KMS-11 (cell line): ENCODE measurements at regions not wholly inside any gene's neighbourhood (a gene's known extent, or its start where the extent isn't known, plus 50 kb on each side); places are given as distances from the start of the nearest gene placed in this dataset.

Experiments
- H2AFZ ChIP-seq: fragments of 200-600 bp; sonication (generic); 2 replicates; pipeline ENCODE4 v1.6.1; 2016; ENCODE audit warnings: antibody characterized with exemption, mixed run types, low read depth
- H3K27ac ChIP-seq: fragments of 200-600 bp; sonication (generic); 2 replicates; pipeline ENCODE4 v1.6.1; 2016; ENCODE audit warnings: mild to moderate bottlenecking, mixed run types
- H3K27me3 ChIP-seq: fragments of 200-600 bp; sonication (generic); 2 replicates; pipeline ENCODE4 v1.6.1; 2017; ENCODE audit warnings: mild to moderate bottlenecking, low read depth, mixed run types, moderate library complexity; ENCODE audit not compliant: insufficient read depth
- H3K36me3 ChIP-seq: fragments of 200-600 bp; sonication (generic); 2 replicates; pipeline ENCODE4 v1.6.1; 2017; ENCODE audit warnings: mild to moderate bottlenecking, mixed run types; ENCODE audit not compliant: insufficient read depth
- H3K4me1 ChIP-seq: fragments of 200-600 bp; sonication (generic); 2 replicates; pipeline ENCODE4 v1.6.1; 2016; ENCODE audit warnings: mild to moderate bottlenecking, low read depth, mixed run types; ENCODE audit not compliant: poor library complexity, severe bottlenecking
- H3K4me2 ChIP-seq: fragments of 200-600 bp; sonication (generic); 2 replicates; pipeline ENCODE4 v1.7.0; 2016; ENCODE audit warnings: mild to moderate bottlenecking, mixed run types
- H3K4me3 ChIP-seq: fragments of 200-600 bp; sonication (generic); IDR thresholded peaks from 2 replicates; pipeline ENCODE4 v1.6.1; 2017; ENCODE audit warnings: low read depth, low read length, mixed read lengths; ENCODE audit not compliant: insufficient read depth
- H3K79me2 ChIP-seq: fragments of 200-600 bp; sonication (generic); 2 replicates; pipeline ENCODE4 v1.6.1; 2016; ENCODE audit warnings: low read depth, mixed run types; ENCODE audit not compliant: insufficient read depth
- H3K9ac ChIP-seq: fragments of 200-600 bp; sonication (generic); 2 replicates; pipeline ENCODE4 v1.6.1; 2016; ENCODE audit warnings: mild to moderate bottlenecking, mixed run types
- H4K20me1 ChIP-seq: fragments of 200-600 bp; sonication (generic); 2 replicates; pipeline ENCODE4 v1.6.1; 2016; ENCODE audit warnings: mild to moderate bottlenecking, mixed run types; ENCODE audit not compliant: insufficient read depth
- TF ChIP-seq, protein P1 (sequence below): fragments of 200-600 bp; sonication (generic); conservative IDR thresholded peaks from 2 replicates; pipeline ENCODE4 v1.6.1; 2017; ENCODE audit warnings: low read depth, mild to moderate bottlenecking, antibody characterized with exemption, low read length, moderate library complexity, mixed read lengths

DNA sequence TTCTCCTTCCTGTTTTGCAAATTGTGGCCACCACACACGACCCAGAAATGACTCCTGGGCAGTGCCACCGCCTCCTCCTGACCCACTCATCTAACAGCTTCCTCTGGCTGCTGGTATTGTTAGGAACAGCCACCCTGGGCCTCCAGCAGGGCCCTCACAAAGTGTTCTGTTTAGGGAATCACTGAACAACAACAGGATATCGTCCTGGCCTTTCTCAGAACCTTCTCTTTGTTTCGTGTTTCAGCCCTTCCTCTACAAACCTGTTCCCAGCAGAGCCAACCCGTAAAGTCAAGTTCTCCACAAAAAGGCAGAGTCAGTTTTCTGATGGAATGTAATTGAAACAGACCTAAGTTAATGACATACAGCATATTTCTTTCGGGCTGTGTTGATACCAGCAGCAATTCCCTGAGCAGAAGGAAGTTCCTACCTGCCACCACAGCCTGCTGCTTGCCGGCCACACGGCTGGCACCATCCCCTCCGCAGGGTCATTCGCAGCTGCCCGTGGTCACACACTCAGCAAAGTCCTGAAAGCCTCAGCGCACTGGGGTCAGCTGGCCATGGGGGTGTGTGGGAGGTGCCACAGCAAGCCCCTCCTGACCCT, 91.7 kb upstream of the PITRM1 start:
- no peak overlapping the region for H3K9ac ChIP-seq
- no peaks in the 10 kb centered on the region for H3K36me3 ChIP-seq
- no peak overlapping the region for H3K4me3 ChIP-seq
- no peaks in the 10 kb centered on the region for H4K20me1 ChIP-seq
- H3K4me1 ChIP-seq: no peaks in the 10 kb centered on the region
- H2AFZ ChIP-seq: no peak overlapping the region
- no peak overlapping the region for H3K27ac ChIP-seq
- no peaks in the 10 kb centered on the region for H3K27me3 ChIP-seq
- no peak overlapping the region for H3K4me2 ChIP-seq
- H3K79me2 ChIP-seq: no peaks in the 10 kb centered on the region
- TF ChIP-seq, protein P1, sequence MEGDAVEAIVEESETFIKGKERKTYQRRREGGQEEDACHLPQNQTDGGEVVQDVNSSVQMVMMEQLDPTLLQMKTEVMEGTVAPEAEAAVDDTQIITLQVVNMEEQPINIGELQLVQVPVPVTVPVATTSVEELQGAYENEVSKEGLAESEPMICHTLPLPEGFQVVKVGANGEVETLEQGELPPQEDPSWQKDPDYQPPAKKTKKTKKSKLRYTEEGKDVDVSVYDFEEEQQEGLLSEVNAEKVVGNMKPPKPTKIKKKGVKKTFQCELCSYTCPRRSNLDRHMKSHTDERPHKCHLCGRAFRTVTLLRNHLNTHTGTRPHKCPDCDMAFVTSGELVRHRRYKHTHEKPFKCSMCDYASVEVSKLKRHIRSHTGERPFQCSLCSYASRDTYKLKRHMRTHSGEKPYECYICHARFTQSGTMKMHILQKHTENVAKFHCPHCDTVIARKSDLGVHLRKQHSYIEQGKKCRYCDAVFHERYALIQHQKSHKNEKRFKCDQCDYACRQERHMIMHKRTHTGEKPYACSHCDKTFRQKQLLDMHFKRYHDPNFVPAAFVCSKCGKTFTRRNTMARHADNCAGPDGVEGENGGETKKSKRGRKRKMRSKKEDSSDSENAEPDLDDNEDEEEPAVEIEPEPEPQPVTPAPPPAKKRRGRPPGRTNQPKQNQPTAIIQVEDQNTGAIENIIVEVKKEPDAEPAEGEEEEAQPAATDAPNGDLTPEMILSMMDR: no peak

DNA sequence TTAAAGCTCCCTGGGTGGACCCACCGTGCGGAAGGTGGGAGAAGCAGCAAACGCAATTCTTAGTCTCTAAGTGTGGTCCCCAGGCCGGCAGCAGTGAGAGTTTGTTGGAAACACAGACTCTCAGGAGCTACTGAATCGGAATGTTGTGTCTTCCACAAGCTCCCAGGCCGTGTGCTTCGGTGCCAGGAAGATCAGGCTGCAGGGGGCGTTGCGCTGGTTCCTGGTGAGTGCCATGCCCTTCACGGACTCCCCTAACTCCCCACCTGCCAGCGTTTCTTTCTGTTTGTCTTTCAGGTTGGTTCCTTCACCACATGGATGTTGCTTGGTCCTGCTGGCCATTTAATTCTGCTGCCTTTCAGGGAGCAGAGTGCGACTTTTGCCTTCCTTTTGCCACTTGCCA, 91.2 kb upstream of the PITRM1 start:
- Histone ChIP-seq H3K27ac (no peak overlapping the region), H3K36me3 (no peaks in the 10 kb centered on the region), H3K79me2 (no peaks in the 10 kb centered on the region), H3K4me1 (no peaks in the 10 kb centered on the region), H3K27me3 (no peaks in the 10 kb centered on the region), H3K9ac (no peak overlapping the region), H4K20me1 (no peaks in the 10 kb centered on the region), H3K4me3 (no peak overlapping the region), H2AFZ (no peak overlapping the region), H3K4me2 (no peak overlapping the region)
- TF ChIP-seq, protein P1: no peak

DNA sequence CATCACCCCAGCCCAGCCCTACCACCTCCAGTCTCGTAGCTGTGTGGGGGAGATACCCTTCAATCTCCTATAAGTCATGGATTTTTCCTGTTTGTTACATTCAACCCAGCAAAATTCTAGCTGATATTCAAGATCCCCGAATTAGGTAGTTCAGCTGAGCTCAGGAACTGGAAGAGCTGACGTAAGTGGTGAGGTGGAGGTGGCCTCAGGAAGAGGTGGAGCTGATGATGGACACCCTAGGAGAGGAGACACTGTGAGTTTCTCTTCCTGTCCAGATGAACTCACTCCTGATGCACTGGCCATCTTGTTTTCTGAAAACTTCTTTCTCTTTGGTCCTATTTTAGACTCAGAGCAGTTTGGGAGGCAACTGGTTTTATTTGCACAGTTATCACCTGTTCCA, 90.5 kb upstream of the PITRM1 start:
- Histone ChIP-seq H3K27me3 (no peaks in the 10 kb centered on the region), H3K4me2 (no peak overlapping the region), H4K20me1 (no peaks in the 10 kb centered on the region), H3K79me2 (no peaks in the 10 kb centered on the region), H3K9ac (no peak overlapping the region), H3K4me3 (no peak overlapping the region), H3K4me1 (no peaks in the 10 kb centered on the region), H2AFZ (no peak overlapping the region), H3K36me3 (no peaks in the 10 kb centered on the region), H3K27ac (no peak overlapping the region)
- TF ChIP-seq, protein P1: no peak

DNA sequence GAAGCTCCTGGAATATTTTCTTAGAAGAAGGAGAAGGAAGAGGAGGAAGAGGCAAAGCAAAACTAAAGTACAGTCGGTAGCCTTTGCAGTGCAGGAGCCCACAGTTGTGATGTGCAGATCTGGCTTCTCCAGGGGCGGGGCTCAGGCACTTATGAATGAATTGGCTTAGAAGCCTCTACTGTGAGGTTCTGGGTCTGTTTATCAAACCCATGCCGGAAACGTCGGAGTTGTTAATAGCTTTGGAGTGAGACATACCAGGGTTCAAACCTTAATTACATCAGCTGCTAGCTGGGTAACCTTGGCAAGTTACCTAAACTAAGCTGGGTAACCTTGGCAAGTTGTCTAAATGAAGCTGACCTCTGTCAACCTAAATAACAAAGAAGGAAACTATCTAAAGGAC, 89.3 kb upstream of the PITRM1 start:
- H4K20me1 ChIP-seq: no peaks in the 10 kb centered on the region
- TF ChIP-seq, protein P1: no peak
- H3K4me2 ChIP-seq: no peak overlapping the region
- no peaks in the 10 kb centered on the region for H3K36me3 ChIP-seq
- no peak overlapping the region for H3K4me3 ChIP-seq
- H3K27me3 ChIP-seq: no peaks in the 10 kb centered on the region
- H3K9ac ChIP-seq: no peak overlapping the region
- H3K27ac ChIP-seq: no peak overlapping the region
- no peaks in the 10 kb centered on the region for H3K4me1 ChIP-seq
- no peaks in the 10 kb centered on the region for H3K79me2 ChIP-seq
- H2AFZ ChIP-seq: no peak overlapping the region
